H1 (cell line): ENCODE measurements at regions not wholly inside any gene's neighbourhood (a gene's known extent, or its start where the extent isn't known, plus 50 kb on each side); places are given as distances from the start of the nearest gene placed in this dataset.

Experiments used
- CTCF ChIA-PET: fragments of 300-600 bp; sonication (Branson Sonifier 250); formaldehyde crosslinking; loops from one replicate; lab custom pipeline; 2021; ENCODE audit not compliant: partially characterized antibody; lab: Charles Lee
- POLR2A ChIA-PET: fragments of 300-600 bp; sonication (Branson Sonifier 250); formaldehyde crosslinking; loops from one replicate; lab custom pipeline; 2021; ENCODE audit warnings: inconsistent platforms; ENCODE audit not compliant: partially characterized antibody; lab: Charles Lee
- DNase-seq, 2 experiments: peaks; one replicate each; pipeline versions ENCODE4 v3.0.0 to v3.0.0-alpha.2; 2010 to 2022; ENCODE audit warnings: low spot score in 2 of 2, low read depth in 1 of 2, mixed read lengths in 1 of 2
- FAIRE-seq: peaks from 2 replicates; lab custom pipeline; 2011; peaks lifted over from hg19 to GRCh38; lab: Jason Lieb, UNC
- H2AFZ ChIP-seq: 2 replicates; pipeline ENCODE4 v1.8.1; 2012; ENCODE audit warnings: low read length, inconsistent platforms
- H2AK5ac ChIP-seq: 2 replicates; pipeline ENCODE4 v1.6.1; 2013; ENCODE audit warnings: low read depth, low read length
- H2BK120ac ChIP-seq: replicated peaks from 2 replicates; pipeline ENCODE3; 2013; ENCODE audit warnings: low read depth, low read length, inconsistent platforms
- H2BK12ac ChIP-seq: 2 replicates; pipeline ENCODE4 v1.6.1; 2013; ENCODE audit warnings: low read depth, low read length
- H2BK15ac ChIP-seq: 2 replicates; pipeline ENCODE4 v1.6.1; 2013; ENCODE audit warnings: low read length
- H2BK20ac ChIP-seq: 2 replicates; pipeline ENCODE4 v1.6.1; 2013; ENCODE audit warnings: low read length
- H2BK5ac ChIP-seq: 2 replicates; pipeline ENCODE4 v1.6.1; 2013; ENCODE audit warnings: low read depth, low read length
- H3K14ac ChIP-seq: 2 replicates; pipeline ENCODE4 v1.6.1; 2013; ENCODE audit warnings: inconsistent platforms; ENCODE audit not compliant: insufficient read length
- H3K18ac ChIP-seq: 2 replicates; pipeline ENCODE4 v1.6.1; 2013; ENCODE audit warnings: low read length; ENCODE audit errors: extremely low read depth
- H3K23ac ChIP-seq: 2 replicates; pipeline ENCODE4 v1.6.1; 2013; ENCODE audit warnings: inconsistent platforms; ENCODE audit not compliant: insufficient read length
- H3K23me2 ChIP-seq: 2 replicates; pipeline ENCODE4 v1.6.1; 2013; ENCODE audit warnings: low read depth, low read length
- H3K27ac ChIP-seq: 2 replicates; pipeline ENCODE4 v1.6.1; 2011; ENCODE audit warnings: low read depth, low read length, inconsistent platforms
- H3K27me3 ChIP-seq, 4 experiments: replicated peaks in 1 of 4; 1 replicate in 1 of 4; 2 replicates in 3 of 4; pipeline versions ENCODE4 v1.6.1 to v1.8.1; 2011 to 2013; ENCODE audit warnings: low read length in 3 of 4, mild to moderate bottlenecking in 3 of 4, inconsistent platforms in 2 of 4, mixed read lengths in 2 of 4, moderate library complexity in 1 of 4; ENCODE audit not compliant: control insufficient read depth in 3 of 4, insufficient read depth in 3 of 4; ENCODE audit errors: extremely low read depth in 1 of 4
- H3K36me3 ChIP-seq, 4 experiments: 2 replicates each; pipeline versions ENCODE4 v1.6.1 to v1.8.1; 2011 to 2013; ENCODE audit warnings: mild to moderate bottlenecking in 4 of 4, low read length in 3 of 4, moderate library complexity in 2 of 4, control low read depth in 1 of 4, inconsistent platforms in 1 of 4; ENCODE audit not compliant: insufficient read depth in 4 of 4, control insufficient read depth in 2 of 4
- H3K4ac ChIP-seq: replicated peaks from 2 replicates; pipeline ENCODE3; 2013; ENCODE audit warnings: low read length, low read depth, mixed read lengths, inconsistent platforms; ENCODE audit not compliant: insufficient read length
- H3K4me1 ChIP-seq, 4 experiments: replicated peaks in 1 of 4; 1 replicate in 1 of 4; 2 replicates in 3 of 4; pipeline versions ENCODE4 v1.6.1 to v1.8.1; 2011 to 2013; ENCODE audit warnings: low read length in 3 of 4, inconsistent platforms in 2 of 4, mixed read lengths in 1 of 4; ENCODE audit not compliant: insufficient read depth in 4 of 4, control insufficient read depth in 3 of 4
- H3K4me2 ChIP-seq, 2 experiments: 2 replicates each; pipeline versions ENCODE4 v1.6.1 to v1.8.1; 2011 to 2013; ENCODE audit warnings: low read depth in 2 of 2, low read length in 2 of 2, control low read depth in 1 of 2, inconsistent platforms in 1 of 2, mild to moderate bottlenecking in 1 of 2; ENCODE audit not compliant: insufficient read depth in 1 of 2
- H3K4me3 ChIP-seq, 4 experiments: fragments of 200-600, 300-600 bp in 1 of 4; sonication (generic), shearing (Covaris generic), sonication (Bioruptor Twin) in 1 of 4; 2 replicates each; pipeline versions ENCODE4 v1.5.1 to v1.8.1; 2011 to 2016; ENCODE audit warnings: low read length in 4 of 4, low read depth in 3 of 4, control low read depth in 2 of 4, inconsistent platforms in 2 of 4, mild to moderate bottlenecking in 2 of 4, mixed read lengths in 1 of 4, moderate library complexity in 1 of 4; ENCODE audit not compliant: insufficient read depth in 2 of 4; ENCODE audit errors: extremely low read depth in 1 of 4
- H3K56ac ChIP-seq: replicated peaks from 2 replicates; pipeline ENCODE3; 2013; ENCODE audit warnings: low read depth, mild to moderate bottlenecking, mixed read lengths, low read length, inconsistent platforms; ENCODE audit not compliant: insufficient read length
- H3K79me1 ChIP-seq: 2 replicates; pipeline ENCODE4 v1.6.1; 2013; ENCODE audit warnings: low read depth, low read length, control low read depth
- H3K79me2 ChIP-seq, 2 experiments: 2 replicates each; pipeline versions ENCODE4 v1.6.1 to v1.8.1; 2012 to 2013; ENCODE audit warnings: low read length in 2 of 2, mild to moderate bottlenecking in 2 of 2, inconsistent platforms in 1 of 2; ENCODE audit not compliant: insufficient read depth in 2 of 2, control insufficient read depth in 1 of 2
- H3K9ac ChIP-seq, 4 experiments: replicated peaks in 1 of 4; 1 replicate in 1 of 4; 2 replicates in 3 of 4; pipeline versions ENCODE4 v1.6.1 to v1.8.1; 2011 to 2013; ENCODE audit warnings: low read depth in 3 of 4, low read length in 3 of 4, control low read depth in 2 of 4, mild to moderate bottlenecking in 2 of 4, moderate library complexity in 2 of 4, inconsistent platforms in 1 of 4; ENCODE audit errors: extremely low read depth in 1 of 4
- H3K9me3 ChIP-seq, 2 experiments: 2 replicates each; pipeline versions ENCODE4 v1.6.1 to v1.8.1; 2012 to 2013; ENCODE audit warnings: mild to moderate bottlenecking in 2 of 2, moderate library complexity in 2 of 2, control low read depth in 1 of 2, inconsistent platforms in 1 of 2, low read depth in 1 of 2, low read length in 1 of 2, mixed read lengths in 1 of 2; ENCODE audit not compliant: insufficient read depth in 2 of 2
- H4K20me1 ChIP-seq, 2 experiments: replicated peaks in 1 of 2; 2 replicates each; pipeline versions ENCODE3 to v1.8.1; 2011 to 2013; ENCODE audit warnings: inconsistent platforms in 2 of 2, low read length in 2 of 2, mild to moderate bottlenecking in 1 of 2; ENCODE audit not compliant: insufficient read depth in 2 of 2, control insufficient read depth in 1 of 2
- H4K5ac ChIP-seq: 2 replicates; pipeline ENCODE4 v1.6.1; 2013; ENCODE audit warnings: low read length, low read depth, mixed read lengths, inconsistent platforms; ENCODE audit not compliant: insufficient read length
- H4K8ac ChIP-seq: 2 replicates; pipeline ENCODE4 v1.8.0; 2013; ENCODE audit warnings: mild to moderate bottlenecking, moderate library complexity, low read length, inconsistent platforms; ENCODE audit not compliant: insufficient read depth; ENCODE audit errors: extremely low read depth
- H4K91ac ChIP-seq: replicated peaks from 2 replicates; pipeline ENCODE3; 2013; ENCODE audit warnings: low read length, mixed read lengths, inconsistent platforms; ENCODE audit not compliant: insufficient read length
- BRCA1 ChIP-seq: IDR thresholded peaks from 2 replicates; pipeline ENCODE4 v1.6.1; 2012; ENCODE audit warnings: low read depth, low read length, improper control_type of control experiment
- CBX5 ChIP-seq: fragments of 300-800, 300-1000 bp; sonication (generic); IDR thresholded peaks from 2 replicates; pipeline ENCODE4 v1.7.1; 2016; ENCODE audit warnings: antibody characterized with exemption, low read length, low read depth
- EP300 ChIP-seq, 2 experiments: IDR thresholded peaks; 1 replicate in 1 of 2; 2 replicates in 1 of 2; pipeline ENCODE4 v1.6.1; 2011 to 2012; ENCODE audit warnings: low read depth in 2 of 2, low read length in 2 of 2, mild to moderate bottlenecking in 2 of 2, borderline replicate concordance in 1 of 2, inconsistent platforms in 1 of 2, moderate library complexity in 1 of 2
- GABPA ChIP-seq: IDR thresholded peaks from 2 replicates; pipeline ENCODE4 v1.6.1; 2011; ENCODE audit warnings: mild to moderate bottlenecking, low read length, moderate library complexity, borderline replicate concordance; ENCODE audit not compliant: insufficient read depth
- JUND ChIP-seq: IDR thresholded peaks from 2 replicates; pipeline ENCODE4 v1.6.1; 2011; ENCODE audit warnings: mild to moderate bottlenecking, improper control_type of control experiment, low read length
- KDM1A ChIP-seq: fragments of 200-600, 300-600 bp; sonication (generic); IDR thresholded peaks from 2 replicates; pipeline ENCODE4 v1.7.1; 2016; ENCODE audit warnings: mild to moderate bottlenecking, low read length, borderline replicate concordance
- NANOG ChIP-seq: IDR thresholded peaks from 2 replicates; pipeline ENCODE4 v1.6.1; 2011; ENCODE audit warnings: low read length, low read depth, mild to moderate bottlenecking, inconsistent platforms; ENCODE audit not compliant: insufficient read depth, poor library complexity, severe bottlenecking
- RFX5 ChIP-seq: IDR thresholded peaks from 2 replicates; pipeline ENCODE4 v1.6.1; 2011; ENCODE audit warnings: low read depth, low read length, improper control_type of control experiment, borderline replicate concordance
- RXRA ChIP-seq: IDR thresholded peaks from 2 replicates; pipeline ENCODE4 v1.6.1; 2011; ENCODE audit warnings: low read depth, mild to moderate bottlenecking, low read length, moderate library complexity; ENCODE audit not compliant: insufficient read depth
- SAP30 ChIP-seq: fragments of 300-600 bp; sonication (generic); IDR thresholded peaks from 2 replicates; pipeline ENCODE4 v1.7.1; 2012; ENCODE audit warnings: low read length, moderate library complexity, mild to moderate bottlenecking, inconsistent platforms; ENCODE audit not compliant: insufficient read depth, insufficient replicate concordance
- SUZ12 ChIP-seq: fragments of 200-600 bp; sonication (generic); IDR thresholded peaks from 2 replicates; pipeline ENCODE4 v1.6.1; 2012; ENCODE audit warnings: mild to moderate bottlenecking, inconsistent platforms, low read length, moderate library complexity, mixed read lengths
- TAF1 ChIP-seq: IDR thresholded peaks from 2 replicates; pipeline ENCODE4 v1.6.1; 2011; ENCODE audit warnings: mild to moderate bottlenecking, low read depth, low read length
- WGBS, 2 experiments: shearing (Covaris generic) in 1 of 2; methylation state at CpG; one replicate each; pipeline versions ENCODE4 v1.1.6 to v1.1.7; 2013 to 2015; ENCODE audit warnings: low lambda C conversion rate in 2 of 2, mixed read lengths in 2 of 2, inconsistent platforms in 1 of 2, low coverage in 1 of 2, missing lambda C conversion rate in 1 of 2; ENCODE audit not compliant: insufficient replicate concordance in 2 of 2, insufficient coverage in 1 of 2, insufficient read length in 1 of 2; ENCODE audit errors: extremely low coverage in 1 of 2, missing lambda C conversion rate in 1 of 2; 5-methylcytosine and 5-hydroxymethylcytosine counted together

DNA sequence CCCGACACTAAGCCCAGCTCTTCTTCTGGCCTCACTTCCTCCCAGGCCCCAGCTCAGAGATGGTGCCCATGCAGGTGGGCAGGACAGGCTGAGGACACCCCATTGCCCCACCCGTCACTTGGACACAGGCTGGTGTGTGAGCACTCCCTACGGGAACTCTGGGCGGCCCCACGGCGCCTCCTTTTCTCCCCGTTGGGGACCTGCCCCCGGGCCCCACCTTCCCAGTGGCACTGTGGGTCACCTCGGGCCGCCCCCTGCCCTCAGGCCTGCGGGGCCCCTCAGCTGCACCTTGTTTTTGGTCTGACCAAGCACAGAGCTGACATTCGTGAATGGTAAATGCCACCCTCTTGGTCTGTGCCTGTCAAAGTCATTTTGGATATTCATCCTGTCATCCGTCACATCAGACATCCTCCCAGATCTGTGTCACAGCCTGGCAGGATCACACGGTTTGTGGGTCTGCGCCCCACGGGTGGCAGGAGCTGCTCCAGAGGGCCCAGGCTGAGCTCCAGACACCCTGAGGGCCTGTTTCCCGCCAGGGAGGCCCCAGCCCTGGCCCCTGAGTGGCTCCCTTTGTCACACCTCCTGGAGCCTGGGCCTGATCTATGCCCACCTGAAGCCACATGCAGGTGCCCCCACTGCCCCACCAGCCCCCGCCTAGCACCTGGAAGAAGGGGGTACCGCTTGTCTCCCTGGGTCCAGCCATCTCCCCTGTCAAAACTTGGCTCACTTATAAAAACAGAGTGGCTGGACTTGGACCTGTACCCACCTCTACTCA, 1188.5 kb downstream of the BRD1 start:
- Histone ChIP-seq H2BK12ac (no peak overlapping the region), H3K79me1 (no peaks in the 10 kb centered on the region; the same call in none of the 2 replicates), H3K4me1 (no peaks in the 10 kb centered on the region; a peak in 4 of 7 replicates), H4K20me1 (peaks cover 2 to 19% of the 10 kb centered on the region in 2 experiments), H3K23ac (no peak overlapping the region), H2AK5ac (no peak overlapping the region), H2BK5ac (no peak overlapping the region), H3K9me3 (no peaks in the 10 kb centered on the region), H3K9ac (no peak overlapping the region), H2AFZ (no peak overlapping the region), H2BK120ac (no peak overlapping the region), H2BK20ac (no peak overlapping the region), H4K5ac (no peak overlapping the region), H4K8ac (no peak overlapping the region), H3K14ac (no peak overlapping the region), H3K27me3 (no peaks in the 10 kb centered on the region), H3K36me3 (no peaks in the 10 kb centered on the region), H3K27ac (no peak overlapping the region), H3K56ac (no peak overlapping the region), H3K4me3 (no peak overlapping the region), H3K4me2 (no peak overlapping the region), H3K4ac (no peak overlapping the region), H2BK15ac (no peak overlapping the region), H3K79me2 (peaks cover 0 to 2% of the 10 kb centered on the region in 2 experiments; a peak in 1 of 4 replicates), H3K23me2 (0 out of 2 replicates have a peak, but pooled peaks cover 2% of the 10 kb centered on the region), H3K18ac (no peak overlapping the region), H4K91ac (no peak overlapping the region)
- CTCF ChIA-PET = interaction anchor here (1.0 to 2.7 kb wide), 3 partner anchors 24 to 84 kb away, joined by 3 to 8 read pairs (median 3); no protein-coding TSS in a partner anchor
- 86% methylated on average over 5 of the region's 19 CpGs; no CpG with 5 or more reads in 1 of the 2 experiments for WGBS, 2 experiments
- DNase-seq (no peak), FAIRE-seq (no peak)
- POLR2A ChIA-PET = interaction anchor here (1.3 kb wide), 1 partner anchor 14 kb away, joined by 3 read pairs; no protein-coding TSS in a partner anchor
- TF ChIP-seq SAP30 (no peak), EP300 (IDR thresholded peaks at IDR 0.05; ENCODE audit: borderline replicate concordance in 1 of 2, low read depth in 2 of 2, low read length in 2 of 2) (no peak), SUZ12 (no peak), KDM1A (no peak), NANOG (no peak), BRCA1 (no peak), TAF1 (no peak), GABPA (no peak), RFX5 (no peak), CBX5 (no peak), JUND (no peak), RXRA (no peak)
